Mucosa of rectum (tissue), 2 donors: ENCODE measurements at regions not wholly inside any gene's neighbourhood (a gene's known extent, or its start where the extent isn't known, plus 50 kb on each side); places are given as distances from the start of the nearest gene placed in this dataset.
A peak's percentile ranks its signal among the peaks of the same experiment; 100 is the strongest.

ENCODE experiments used
- H3K27ac ChIP-seq, 2 donors: one replicate each; pipeline ENCODE4 v1.7.0; 2013; ENCODE audit warnings: inconsistent platforms in 2 of 2, low read depth in 2 of 2, low read length in 2 of 2
- H3K27me3 ChIP-seq, 2 donors: one replicate each; pipeline ENCODE4 v1.7.0; 2013; ENCODE audit warnings: low read length in 2 of 2; ENCODE audit not compliant: control insufficient read depth in 2 of 2, insufficient read depth in 2 of 2
- H3K36me3 ChIP-seq, 2 donors: one replicate each; pipeline ENCODE4 v1.7.0; 2013; ENCODE audit warnings: low read length in 2 of 2; ENCODE audit not compliant: control insufficient read depth in 2 of 2, insufficient read depth in 2 of 2
- H3K4me1 ChIP-seq, 2 donors: one replicate each; pipeline ENCODE4 v1.7.0; 2013; ENCODE audit warnings: low read length in 2 of 2, mild to moderate bottlenecking in 1 of 2; ENCODE audit not compliant: control insufficient read depth in 2 of 2, insufficient read depth in 2 of 2
- H3K4me3 ChIP-seq, 2 donors: one replicate each; pipeline ENCODE4 v1.7.0; 2013; ENCODE audit warnings: low read length in 2 of 2
- H3K9ac ChIP-seq, 2 donors: one replicate each; pipeline ENCODE4 v1.7.0; 2013; ENCODE audit warnings: low read length in 2 of 2, low read depth in 1 of 2, mild to moderate bottlenecking in 1 of 2
- H3K9me3 ChIP-seq, 2 donors: one replicate each; pipeline ENCODE4 v1.7.0; 2013; ENCODE audit warnings: low read length in 2 of 2; ENCODE audit not compliant: control insufficient read depth in 2 of 2
- donor health status: healthy.
- donor health status: Normal muscosa, but diverticular disease.

- H3K4me3 ChIP-seq: no peak overlapping the region
- H3K27ac ChIP-seq: no peak overlapping the region
- H3K9ac ChIP-seq: no peak overlapping the region
- no peaks in the 10 kb centered on the region for H3K27me3 ChIP-seq
- peaks cover 8 to 10% of the 10 kb centered on the region in 2 donors for H3K4me1 ChIP-seq
- H3K36me3 ChIP-seq: no peaks in the 10 kb centered on the region
- no peaks in the 10 kb centered on the region for H3K9me3 ChIP-seq
Observed at GRCh38 chr13:27004326-27004725, 167.3 kb downstream of the USP12 start.

- Histone ChIP-seq H3K9ac (no peak overlapping the region), H3K4me1 (peaks cover 3 to 5% of the 10 kb centered on the region in 2 donors), H3K27me3 (no peaks in the 10 kb centered on the region), H3K9me3 (no peaks in the 10 kb centered on the region), H3K27ac (no peak overlapping the region), H3K4me3 (no peak overlapping the region), H3K36me3 (no peaks in the 10 kb centered on the region)
Observed at GRCh38 chr13:27001705-27002104, 169.9 kb downstream of the USP12 start.

- Histone ChIP-seq H3K36me3 (no peaks in the 10 kb centered on the region), H3K4me3 (no peak overlapping the region), H3K27ac (no peak overlapping the region), H3K27me3 (no peaks in the 10 kb centered on the region), H3K4me1 (no peaks in the 10 kb centered on the region), H3K9me3 (no peaks in the 10 kb centered on the region), H3K9ac (no peak overlapping the region)
Observed at GRCh38 chr13:27000686-27001085, 170.9 kb downstream of the USP12 start.

- Histone ChIP-seq H3K4me1 (no peaks in the 10 kb centered on the region), H3K9me3 (no peaks in the 10 kb centered on the region)
Observed at GRCh38 chr13:26999499-26999898, 172.1 kb downstream of the USP12 start.

GRCh38 chr13:26998292-26998691 is 173.3 kb downstream of the USP12 start:
- Histone ChIP-seq H3K9me3 (no peaks in the 10 kb centered on the region), H3K27me3 (no peaks in the 10 kb centered on the region), H3K27ac (no peak overlapping the region), H3K4me3 (no peak overlapping the region), H3K9ac (no peak overlapping the region), H3K36me3 (no peaks in the 10 kb centered on the region), H3K4me1 (no peaks in the 10 kb centered on the region)

More at GRCh38 chr13:26999499-26999898, 172.1 kb downstream of the USP12 start:
- Histone ChIP-seq H3K4me3 (no peak overlapping the region), H3K27ac (no peak overlapping the region), H3K9ac (no peak overlapping the region), H3K36me3 (no peaks in the 10 kb centered on the region), H3K27me3 (no peaks in the 10 kb centered on the region)

GRCh38 chr13:26996965-26997752 is 174.5 kb downstream of the USP12 start:
- Histone ChIP-seq H3K27me3 (no peaks in the 10 kb centered on the region), H3K9me3 (no peaks in the 10 kb centered on the region), H3K4me3 (no peak overlapping the region), H3K9ac (no peak overlapping the region), H3K27ac (no peak overlapping the region), H3K4me1 (no peaks in the 10 kb centered on the region), H3K36me3 (no peaks in the 10 kb centered on the region)

GRCh38 chr13:26995159-26995558 is 176.5 kb downstream of the USP12 start:
- no peaks in the 10 kb centered on the region for H3K27me3 ChIP-seq
- H3K9ac ChIP-seq: no peak overlapping the region

GRCh38 chr13:26993780-26994179 is 177.8 kb downstream of the USP12 start:
- Histone ChIP-seq H3K36me3 (no peaks in the 10 kb centered on the region), H3K9ac (no peak overlapping the region), H3K27me3 (no peaks in the 10 kb centered on the region), H3K4me3 (no peak overlapping the region), H3K27ac (no peak overlapping the region), H3K4me1 (no peaks in the 10 kb centered on the region), H3K9me3 (no peaks in the 10 kb centered on the region)

More at GRCh38 chr13:26995159-26995558, 176.5 kb downstream of the USP12 start:
- H3K4me3 ChIP-seq: no peak overlapping the region
- no peaks in the 10 kb centered on the region for H3K9me3 ChIP-seq
- no peaks in the 10 kb centered on the region for H3K4me1 ChIP-seq
- H3K27ac ChIP-seq: no peak overlapping the region
- H3K36me3 ChIP-seq: no peaks in the 10 kb centered on the region

GRCh38 chr13:26992951-26993719 is 178.5 kb downstream of the USP12 start:
- Histone ChIP-seq H3K4me3 (no peak overlapping the region), H3K4me1 (no peaks in the 10 kb centered on the region)

GRCh38 chr13:26991508-26992181 is 180.0 kb downstream of the USP12 start:
- H3K4me1 ChIP-seq: no peaks in the 10 kb centered on the region
- H3K27ac ChIP-seq: no peak overlapping the region
- no peaks in the 10 kb centered on the region for H3K27me3 ChIP-seq
- no peak overlapping the region for H3K4me3 ChIP-seq
- H3K9ac ChIP-seq: no peak overlapping the region
- no peaks in the 10 kb centered on the region for H3K36me3 ChIP-seq
- no peaks in the 10 kb centered on the region for H3K9me3 ChIP-seq

More at GRCh38 chr13:26992951-26993719, 178.5 kb downstream of the USP12 start:
- H3K9me3 ChIP-seq: no peaks in the 10 kb centered on the region
- peak overlapping the region in 1 of 2 donors; percentile 10 for H3K27ac ChIP-seq
- H3K27me3 ChIP-seq: no peaks in the 10 kb centered on the region
- H3K36me3 ChIP-seq: no peaks in the 10 kb centered on the region
- H3K9ac ChIP-seq: no peak overlapping the region
